ENCODE measurements at regions not wholly inside any gene's neighbourhood (a gene's known extent, or its start where the extent isn't known, plus 50 kb on each side); places are given as distances from the start of the nearest gene placed in this dataset.

- no peak for DNase-seq (ENCODE audit: extremely low read depth, insufficient read length)
- H3K4me3 ChIP-seq (replicated peaks; ENCODE audit: low read depth, low read length): no peak overlapping the region
- H3K27me3 ChIP-seq (replicated peaks; ENCODE audit: control insufficient read depth, insufficient read depth, low read length): no peaks in the 10 kb centered on the region; the same call in 1 of the 2 replicates
- H3K36me3 ChIP-seq (ENCODE audit: control insufficient read depth, insufficient read depth, low read length): no peaks in the 10 kb centered on the region
- no peak for TF ChIP-seq CTCF (IDR thresholded peaks at IDR 0.05; ENCODE audit: insufficient read depth, low read length, poor library complexity, severe bottlenecking)
Measured at GRCh38 chr2:20534913-20535801, 88.3 kb downstream of the RHOB start.

- no peak for TF ChIP-seq CTCF (IDR thresholded peaks at IDR 0.05; ENCODE audit: insufficient read depth, low read length, poor library complexity, severe bottlenecking)
- DNase-seq (ENCODE audit: extremely low read depth, insufficient read length): no peak
- H3K36me3 ChIP-seq (ENCODE audit: control insufficient read depth, insufficient read depth, low read length): no peaks in the 10 kb centered on the region
- no peaks in the 10 kb centered on the region; the same call in 1 of the 2 replicates for H3K27me3 ChIP-seq (replicated peaks; ENCODE audit: control insufficient read depth, insufficient read depth, low read length)
- no peak overlapping the region for H3K4me3 ChIP-seq (replicated peaks; ENCODE audit: low read depth, low read length)
Measured at GRCh38 chr2:20536619-20537422, 89.9 kb downstream of the RHOB start.

GRCh38 chr2:20537423-20538307 lies 90.8 kb downstream of the RHOB start:
- Histone ChIP-seq H3K36me3 (ENCODE audit: control insufficient read depth, insufficient read depth, low read length) (no peaks in the 10 kb centered on the region), H3K27me3 (replicated peaks; ENCODE audit: control insufficient read depth, insufficient read depth, low read length) (no peaks in the 10 kb centered on the region; the same call in 1 of the 2 replicates), H3K4me3 (replicated peaks; ENCODE audit: low read depth, low read length) (no peak overlapping the region)
- TF ChIP-seq CTCF (IDR thresholded peaks at IDR 0.05; ENCODE audit: insufficient read depth, low read length, poor library complexity, severe bottlenecking): no peak
- no peak for DNase-seq (ENCODE audit: extremely low read depth, insufficient read length)

GRCh38 chr2:20538308-20539132 lies 91.6 kb downstream of the RHOB start:
- DNase-seq (ENCODE audit: extremely low read depth, insufficient read length): no peak
- Histone ChIP-seq H3K4me3 (replicated peaks; ENCODE audit: low read depth, low read length) (no peak overlapping the region), H3K36me3 (ENCODE audit: control insufficient read depth, insufficient read depth, low read length) (no peaks in the 10 kb centered on the region), H3K27me3 (replicated peaks; ENCODE audit: control insufficient read depth, insufficient read depth, low read length) (no peaks in the 10 kb centered on the region)
- no peak for TF ChIP-seq CTCF (IDR thresholded peaks at IDR 0.05; ENCODE audit: insufficient read depth, low read length, poor library complexity, severe bottlenecking)

Measured in GM06990 (cell line).